Natural killer cell treated with Interleukin-12 subunit alpha and Interleukin-12 subunit beta and Interleukin-15 and Interleukin-18, amount 100 ng/mL, for 72 hours (primary cell): ENCODE measurements at regions not wholly inside any gene's neighbourhood (a gene's known extent, or its start where the extent isn't known, plus 50 kb on each side); places are given as distances from the start of the nearest gene placed in this dataset.
"Not testable (repeated sequence)": the region's sequence is repeated elsewhere in the genome, so short reads cannot be mapped to it uniquely, and the experiment has no call there.

Experiments used
- ATAC-seq, 2 donors: fragments of 150-1000 bp; cut with Tn5 transposase in 1 of 2; sonication (Bioruptor Pico), chemical (Tn5 transposase) in 1 of 2; 2 replicates each; pipeline ENCODE4 v1.10.0; 2021
- DNase-seq: peaks from one replicate; pipeline ENCODE4 v3.0.0; 2022; ENCODE audit warnings: low spot score
- H3K27ac Mint-ChIP-seq, 2 donors: 1 replicate in 1 of 2; 2 replicates in 1 of 2; pipeline ENCODE4 v1.8.0; 2022; ENCODE audit warnings: mixed read lengths in 2 of 2, mild to moderate bottlenecking in 1 of 2, moderate library complexity in 1 of 2
- H3K27me3 Mint-ChIP-seq, 2 donors: 1 replicate in 1 of 2; 2 replicates in 1 of 2; pipeline ENCODE4 v1.8.0; 2022; ENCODE audit warnings: mixed read lengths in 2 of 2
- H3K36me3 Mint-ChIP-seq: one replicate; pipeline ENCODE4 v1.8.0; 2022; ENCODE audit warnings: mixed read lengths
- H3K4me1 Mint-ChIP-seq, 2 donors: 1 replicate in 1 of 2; 2 replicates in 1 of 2; pipeline ENCODE4 v1.8.0; 2022; ENCODE audit warnings: low read depth in 2 of 2, mixed read lengths in 2 of 2, mild to moderate bottlenecking in 1 of 2
- H3K4me3 Mint-ChIP-seq: one replicate; pipeline ENCODE4 v1.8.0; 2022; ENCODE audit warnings: mixed read lengths
- H3K9me3 Mint-ChIP-seq: 2 replicates; pipeline ENCODE4 v1.8.0; 2022; ENCODE audit warnings: mixed read lengths

DNA sequence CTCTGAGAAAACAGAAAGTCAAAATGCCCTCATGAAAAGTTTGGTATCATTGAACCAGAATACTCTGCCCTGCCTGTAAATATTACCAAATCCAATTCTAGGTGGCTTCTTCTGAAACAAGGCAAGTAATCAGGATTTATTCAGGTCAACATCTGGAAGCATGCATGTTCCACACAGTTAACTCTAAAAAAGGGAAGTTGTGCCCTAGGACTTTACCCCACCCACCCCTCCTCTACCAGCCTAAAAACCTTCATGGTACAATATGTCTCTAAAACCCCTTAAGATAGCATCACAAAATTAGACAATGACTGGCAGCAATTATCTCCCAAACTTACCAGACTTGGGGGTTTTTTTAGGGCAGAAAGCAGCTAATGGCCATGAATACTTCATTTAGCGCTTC lies 414.8 kb upstream of the SLC30A5 start:
- DNase-seq (no peak), ATAC-seq (no peak)
- Mint-ChIP-seq H3K4me3 (no peak overlapping the region), H3K27ac (no peak overlapping the region), H3K9me3 (no peaks in the 10 kb centered on the region), H3K27me3 (peaks cover 0 to 14% of the 10 kb centered on the region in 2 donors), H3K36me3 (no peaks in the 10 kb centered on the region), H3K4me1 (no peaks in the 10 kb centered on the region)

DNA sequence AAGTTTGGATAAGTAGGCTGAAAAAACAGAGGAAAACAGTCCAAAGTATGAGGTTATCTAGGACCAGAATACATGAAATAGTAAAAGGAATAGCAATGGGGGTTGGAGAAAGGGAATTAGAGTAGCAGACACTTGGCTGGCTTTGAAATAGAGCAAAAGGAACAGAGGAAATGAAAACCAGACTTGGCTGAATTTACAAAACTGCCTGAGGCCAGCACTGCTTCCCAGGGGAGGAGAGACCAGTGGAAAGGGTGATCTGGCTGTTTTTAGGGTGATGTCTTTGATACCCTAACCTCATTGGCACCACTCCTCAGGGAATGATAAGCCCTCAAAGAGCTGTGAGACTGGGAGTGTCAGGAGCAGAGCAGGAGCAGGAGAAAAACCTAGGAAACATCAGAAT lies 413.4 kb upstream of the SLC30A5 start:
- H3K27ac Mint-ChIP-seq, result no peak overlapping the region
- ATAC-seq (no peak), DNase-seq (no peak)
- no peak overlapping the region for H3K4me3 Mint-ChIP-seq
- H3K9me3 Mint-ChIP-seq, result no peaks in the 10 kb centered on the region
- peaks cover 0 to 21% of the 10 kb centered on the region in 2 donors for H3K27me3 Mint-ChIP-seq
- H3K36me3 Mint-ChIP-seq, result no peaks in the 10 kb centered on the region
- H3K4me1 Mint-ChIP-seq, result no peaks in the 10 kb centered on the region

DNA sequence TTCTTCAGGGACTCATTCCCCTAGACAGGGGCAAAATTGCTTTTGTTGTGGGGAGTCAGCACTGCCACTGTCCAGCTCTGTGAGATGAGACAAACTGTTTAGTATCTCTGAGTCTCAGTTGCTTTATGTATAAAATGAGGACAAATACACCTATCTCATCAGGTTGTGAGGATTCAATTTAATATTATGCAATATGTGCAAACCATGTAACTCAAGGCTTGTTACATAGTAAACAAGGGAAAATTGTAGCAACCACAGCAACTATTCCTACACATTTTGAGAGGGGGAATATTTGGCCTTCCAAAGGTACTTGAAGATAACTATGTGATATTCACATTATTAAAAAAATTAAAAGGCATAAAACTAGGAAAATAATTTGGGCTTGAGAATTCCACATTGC lies 411.9 kb upstream of the SLC30A5 start:
- no peak for DNase-seq
- H3K4me3 Mint-ChIP-seq, result no peak overlapping the region
- no peak overlapping the region for H3K27ac Mint-ChIP-seq
- ATAC-seq, result no peak
- no peaks in the 10 kb centered on the region for H3K4me1 Mint-ChIP-seq
- H3K36me3 Mint-ChIP-seq, result no peaks in the 10 kb centered on the region
- H3K9me3 Mint-ChIP-seq, result no peaks in the 10 kb centered on the region
- H3K27me3 Mint-ChIP-seq, result peaks cover 0 to 22% of the 10 kb centered on the region in 2 donors

DNA sequence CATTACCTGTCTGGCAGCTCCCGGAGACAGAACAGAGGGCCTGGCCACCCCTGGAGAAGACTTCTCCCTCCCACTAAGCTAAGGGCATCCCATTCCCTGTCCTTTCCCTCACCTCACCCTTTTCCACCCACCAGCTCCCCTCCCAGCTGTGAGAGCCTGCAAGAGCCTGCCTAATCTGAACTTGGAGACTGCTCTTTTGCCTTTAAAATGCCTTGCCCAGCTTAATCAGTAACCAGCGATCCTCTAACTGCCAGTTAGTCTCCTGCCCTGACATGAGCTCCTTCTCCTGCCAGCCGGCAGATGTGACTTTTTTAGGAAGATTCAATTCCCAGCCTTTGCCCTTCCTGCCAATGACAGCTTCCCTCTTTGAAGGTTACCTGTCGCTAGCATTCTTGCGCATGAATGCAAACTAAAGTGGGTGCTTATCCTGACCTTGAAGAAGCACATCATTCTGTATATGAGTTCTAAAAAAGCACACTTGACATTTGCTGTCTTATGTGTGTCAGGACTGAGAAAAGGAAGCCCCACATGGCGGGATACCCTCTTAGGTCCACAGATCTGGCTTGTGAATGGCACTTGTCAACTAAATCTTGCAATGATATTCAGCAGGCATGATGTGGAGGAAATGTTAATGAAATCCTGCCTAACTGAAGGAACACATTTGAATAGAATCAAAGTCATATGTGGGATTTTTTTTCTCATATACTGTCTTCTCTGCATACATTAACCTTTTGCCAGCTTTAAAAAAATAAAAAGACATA lies 411.2 kb upstream of the SLC30A5 start:
- Mint-ChIP-seq H3K36me3 (no peaks in the 10 kb centered on the region), H3K9me3 (no peaks in the 10 kb centered on the region), H3K4me3 (no peak overlapping the region), H3K27ac (no peak overlapping the region), H3K4me1 (no peaks in the 10 kb centered on the region), H3K27me3 (peaks cover 0 to 25% of the 10 kb centered on the region in 2 donors)
- no peak for DNase-seq
- no peak for ATAC-seq

DNA sequence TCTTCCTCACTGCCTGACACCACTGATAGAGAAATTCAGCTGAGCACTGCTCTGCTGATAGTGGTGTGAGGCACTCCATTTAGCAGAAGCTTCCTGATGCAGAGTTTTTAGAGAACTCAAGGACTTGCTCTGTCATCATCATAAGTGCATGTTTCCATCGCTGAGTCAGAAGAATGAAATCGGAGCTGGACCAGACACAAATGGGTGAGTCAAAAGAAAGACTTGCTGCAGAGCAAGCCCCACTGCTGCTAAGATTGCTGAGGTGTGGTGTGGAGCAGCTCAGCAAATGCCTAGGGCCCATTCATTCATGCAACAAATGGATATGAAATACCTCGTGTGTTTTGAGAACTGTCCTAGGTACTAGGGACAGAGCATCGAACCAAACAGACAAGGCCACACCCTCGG lies 410.2 kb upstream of the SLC30A5 start:
- Mint-ChIP-seq H3K27ac (no peak overlapping the region), H3K4me1 (no peaks in the 10 kb centered on the region), H3K36me3 (no peaks in the 10 kb centered on the region), H3K27me3 (peaks cover 0 to 25% of the 10 kb centered on the region in 2 donors), H3K9me3 (no peaks in the 10 kb centered on the region), H3K4me3 (no peak overlapping the region)
- ATAC-seq, result no peak
- DNase-seq, result no peak

DNA sequence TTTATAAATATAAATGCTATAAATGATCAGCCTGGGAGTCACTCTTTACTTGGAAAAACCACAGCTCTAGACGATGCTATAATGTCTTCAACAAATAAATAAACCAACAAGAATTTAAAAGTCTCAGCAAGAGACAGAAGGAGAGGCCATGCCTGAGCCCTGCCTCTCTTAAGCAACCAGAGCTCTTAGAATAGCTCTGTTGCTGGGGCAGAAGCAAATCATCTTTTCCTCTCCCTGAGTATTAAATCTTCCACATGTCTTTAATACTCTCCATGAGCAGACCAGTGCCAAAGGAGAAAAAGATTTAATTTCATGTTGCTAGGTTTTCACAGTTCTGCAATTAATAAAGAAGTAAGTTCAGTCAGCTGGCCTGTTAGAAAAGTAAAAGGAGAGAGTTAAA lies 408.0 kb upstream of the SLC30A5 start:
- H3K27ac Mint-ChIP-seq, result no peak overlapping the region
- peaks cover 0 to 22% of the 10 kb centered on the region in 2 donors for H3K27me3 Mint-ChIP-seq
- no peak overlapping the region for H3K4me3 Mint-ChIP-seq
- no peak for ATAC-seq
- no peak for DNase-seq
- no peaks in the 10 kb centered on the region for H3K4me1 Mint-ChIP-seq
- no peaks in the 10 kb centered on the region for H3K9me3 Mint-ChIP-seq
- no peaks in the 10 kb centered on the region for H3K36me3 Mint-ChIP-seq

DNA sequence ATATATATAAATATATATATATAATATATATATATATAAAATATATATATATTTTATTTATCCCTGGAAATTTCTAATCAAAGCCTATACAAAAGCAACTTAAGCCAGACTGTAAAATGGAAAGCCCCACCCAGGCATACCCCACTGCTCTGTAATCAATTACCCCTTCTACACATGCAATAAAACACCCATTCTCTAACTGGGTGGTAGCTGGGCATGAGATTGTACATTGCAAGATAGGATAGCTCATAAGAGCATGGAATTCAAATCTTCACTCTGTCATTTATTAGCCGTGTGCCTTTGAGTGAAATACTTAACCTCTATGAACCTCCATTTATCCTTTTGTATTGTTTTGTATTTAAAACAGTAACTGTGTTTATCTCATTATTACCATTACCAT lies 405.3 kb upstream of the SLC30A5 start:
- no peak overlapping the region for H3K27ac Mint-ChIP-seq
- ATAC-seq (no peak), DNase-seq (no peak)
- no peaks in the 10 kb centered on the region for H3K4me1 Mint-ChIP-seq
- H3K36me3 Mint-ChIP-seq, result peaks cover 6% of the 10 kb centered on the region
- H3K4me3 Mint-ChIP-seq, result no peak overlapping the region
- H3K27me3 Mint-ChIP-seq, result peaks cover 0 to 20% of the 10 kb centered on the region in 2 donors
- peaks cover 4% of the 10 kb centered on the region for H3K9me3 Mint-ChIP-seq

DNA sequence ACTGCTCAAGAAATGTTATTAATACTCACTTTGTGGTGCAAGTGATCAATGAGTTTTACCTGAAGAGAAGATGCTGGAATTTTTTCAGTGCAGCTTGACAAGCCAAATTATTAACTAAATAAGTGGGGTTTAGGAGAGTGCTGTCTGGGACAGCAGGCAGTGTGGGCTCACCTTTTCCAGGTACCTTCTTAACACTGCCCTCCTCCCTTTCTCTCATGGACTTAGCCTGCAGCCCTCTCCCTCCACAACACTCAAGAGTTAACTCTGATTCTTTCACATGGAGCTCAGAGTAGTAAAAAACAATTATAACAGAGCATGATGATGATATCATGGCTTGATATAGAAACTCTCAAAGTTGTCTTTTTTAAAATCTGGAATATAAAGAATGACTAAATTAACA lies 404.8 kb upstream of the SLC30A5 start:
- Mint-ChIP-seq H3K27me3 (peaks cover 4 to 22% of the 10 kb centered on the region in 2 donors), H3K36me3 (peaks cover 6% of the 10 kb centered on the region), H3K4me1 (no peaks in the 10 kb centered on the region), H3K4me3 (no peak overlapping the region), H3K9me3 (peaks cover 4% of the 10 kb centered on the region), H3K27ac (no peak overlapping the region)
- DNase-seq, result no peak
- ATAC-seq, result no peak

DNA sequence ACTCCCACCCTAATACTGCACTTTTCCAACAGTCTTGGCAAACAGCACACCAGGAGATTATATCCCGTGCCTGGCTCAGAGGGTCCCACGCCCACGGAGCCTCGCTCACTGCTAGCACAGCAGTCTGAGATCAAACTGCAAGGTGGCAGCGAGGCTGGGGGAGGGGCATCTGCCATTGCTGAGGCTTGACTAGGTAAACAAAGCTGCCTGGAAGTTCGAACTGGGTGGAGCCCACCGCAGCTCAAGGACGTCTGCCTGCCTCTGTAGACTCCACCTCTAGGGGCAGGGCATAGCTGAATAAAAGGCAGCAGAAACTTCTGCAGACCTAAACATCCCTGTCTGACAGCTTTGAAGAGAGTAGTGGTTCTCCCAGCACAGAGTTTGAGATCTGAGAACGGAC lies 401.9 kb upstream of the SLC30A5 start:
- not testable (repeated sequence) for H3K36me3 Mint-ChIP-seq, H3K4me1 Mint-ChIP-seq, DNase-seq, H3K27ac Mint-ChIP-seq, H3K4me3 Mint-ChIP-seq, H3K9me3 Mint-ChIP-seq, ATAC-seq
- H3K27me3 Mint-ChIP-seq, result peaks cover 8 to 14% of the 10 kb centered on the region in 2 donors

DNA sequence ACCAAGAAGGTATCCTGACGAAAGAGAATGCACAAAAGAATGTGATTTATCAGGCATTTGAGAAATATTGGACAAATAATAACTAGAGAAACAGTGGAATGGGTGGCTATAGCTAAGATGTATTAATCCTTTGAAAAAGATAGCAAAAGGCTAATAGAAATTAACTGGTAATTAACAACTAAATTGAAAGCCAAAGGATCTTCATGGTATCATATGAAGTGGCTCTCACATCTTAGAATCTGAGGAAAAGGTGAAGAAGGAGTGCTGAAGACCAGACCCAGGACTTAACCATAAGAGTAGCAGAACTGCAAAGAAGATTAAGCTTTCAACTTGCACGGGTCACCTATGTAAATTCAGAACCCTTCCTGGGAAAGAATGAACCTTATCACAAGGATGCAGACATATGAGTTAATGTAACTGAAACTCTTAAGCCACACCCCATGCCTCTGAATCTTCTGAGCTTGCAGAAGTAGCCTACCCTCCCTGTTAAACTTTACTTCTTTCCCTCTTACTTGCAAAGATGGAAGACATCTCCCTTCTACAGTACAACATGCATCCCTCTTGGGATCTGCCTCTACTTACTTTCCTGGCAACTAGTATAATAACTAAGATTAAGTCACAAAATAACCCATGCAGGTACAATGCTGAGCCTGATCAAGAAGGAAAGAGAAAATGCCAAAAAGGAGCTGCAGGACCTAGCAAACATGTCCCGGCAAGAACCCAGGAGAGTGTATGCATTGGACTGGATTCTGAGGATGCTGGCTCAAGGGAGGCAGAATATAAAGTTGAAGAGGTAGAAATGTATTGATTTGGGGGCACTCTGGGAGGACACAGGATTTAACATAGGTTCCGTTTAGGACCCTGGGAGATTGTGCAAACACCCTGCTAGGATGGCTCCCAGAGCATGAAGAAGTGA lies 395.5 kb upstream of the SLC30A5 start:
- peak in 1 of 2 donors; percentile 40 for ATAC-seq
- peaks cover 5 to 8% of the 10 kb centered on the region in 2 donors for H3K27me3 Mint-ChIP-seq
- H3K4me3 Mint-ChIP-seq, result no peak overlapping the region
- H3K36me3 Mint-ChIP-seq, result no peaks in the 10 kb centered on the region
- no peaks in the 10 kb centered on the region for H3K9me3 Mint-ChIP-seq
- no peak overlapping the region for H3K27ac Mint-ChIP-seq
- no peaks in the 10 kb centered on the region for H3K4me1 Mint-ChIP-seq
- no peak for DNase-seq

DNA sequence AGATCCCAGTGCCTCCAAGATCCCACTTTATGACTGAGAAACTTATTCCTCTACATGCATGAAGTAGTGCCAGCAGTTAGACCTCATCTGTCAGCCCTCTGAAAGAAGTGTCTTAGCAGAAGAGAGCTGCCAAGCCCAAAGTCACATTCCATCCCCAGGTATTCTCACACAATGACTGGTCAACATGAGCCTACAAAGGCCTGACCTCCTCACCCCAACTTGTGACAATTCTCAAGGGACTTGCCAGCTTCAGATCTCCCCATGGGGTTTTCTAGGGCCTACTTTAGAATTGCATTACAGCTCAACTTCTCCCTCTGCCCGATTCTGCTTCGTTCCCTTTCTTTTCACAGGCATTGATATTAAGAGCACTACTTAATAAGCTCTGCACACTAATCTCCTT lies 393.8 kb upstream of the SLC30A5 start:
- Mint-ChIP-seq H3K4me1 (no peaks in the 10 kb centered on the region), H3K4me3 (no peak overlapping the region), H3K27ac (no peak overlapping the region), H3K9me3 (no peaks in the 10 kb centered on the region), H3K36me3 (no peaks in the 10 kb centered on the region), H3K27me3 (peaks cover 2 to 4% of the 10 kb centered on the region in 2 donors)
- DNase-seq, result no peak
- no peak for ATAC-seq

DNA sequence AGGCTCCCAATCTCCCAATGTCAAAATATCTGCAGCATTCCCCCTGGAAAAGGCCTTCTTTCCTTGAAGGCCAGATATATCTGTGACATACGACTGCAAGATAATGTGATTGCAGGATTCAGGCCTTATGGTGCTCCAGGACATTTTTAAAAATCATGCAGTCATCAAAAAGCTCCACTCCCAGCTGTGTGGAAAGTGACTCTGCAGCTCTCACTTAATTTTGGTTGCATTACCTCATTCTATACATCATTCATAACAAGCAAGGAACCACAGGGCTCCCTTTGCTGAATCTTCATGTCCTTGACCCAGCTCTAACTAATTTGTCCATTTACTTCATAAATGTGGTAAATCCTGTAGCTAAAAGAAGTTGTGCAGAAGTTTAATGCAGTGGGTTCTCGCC lies 386.2 kb upstream of the SLC30A5 start:
- H3K4me3 Mint-ChIP-seq, result no peak overlapping the region

DNA sequence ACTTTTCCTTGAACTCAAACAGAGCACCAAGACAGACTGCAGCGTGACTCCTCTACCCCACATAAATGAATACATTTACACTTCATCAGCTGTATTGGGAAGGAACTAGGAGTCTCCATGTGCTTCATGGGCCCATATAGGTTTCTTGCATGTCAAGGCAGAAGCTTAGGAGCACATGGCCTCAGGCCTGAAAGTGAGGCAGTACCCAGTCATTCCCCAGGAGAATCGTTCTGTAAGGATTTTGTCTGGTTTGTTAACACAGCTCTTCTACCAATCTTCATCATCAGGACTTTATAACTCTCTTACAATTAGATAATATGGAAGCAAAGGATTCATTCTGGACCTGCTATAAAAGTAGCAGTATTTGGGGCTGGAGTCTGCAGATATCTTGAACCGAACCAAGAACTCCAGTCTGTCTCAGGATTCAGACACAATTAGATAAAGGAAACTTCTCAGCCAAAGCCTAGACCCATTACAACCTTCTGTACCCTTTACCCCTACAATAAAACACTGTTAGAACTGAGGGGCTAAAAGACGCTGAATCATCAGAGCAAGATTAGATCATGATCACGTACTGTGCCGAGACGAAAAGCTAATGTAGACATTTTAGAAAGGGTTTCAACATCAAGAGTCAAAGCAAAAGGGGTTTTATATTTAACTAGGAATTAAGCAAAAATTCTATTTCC lies 385.5 kb upstream of the SLC30A5 start:
- Mint-ChIP-seq H3K27ac (no peak overlapping the region), H3K4me3 (no peak overlapping the region), H3K4me1 (peaks cover 21 to 23% of the 10 kb centered on the region in 2 donors), H3K27me3 (peaks cover 5 to 15% of the 10 kb centered on the region in 2 donors), H3K36me3 (no peaks in the 10 kb centered on the region), H3K9me3 (no peaks in the 10 kb centered on the region)
- no peak for ATAC-seq
- no peak for DNase-seq

More for the DNA sequence above, 386.2 kb upstream of the SLC30A5 start:
- Mint-ChIP-seq H3K4me1 (peaks cover 18 to 19% of the 10 kb centered on the region in 2 donors), H3K27me3 (peaks cover 5 to 15% of the 10 kb centered on the region in 2 donors), H3K27ac (no peak overlapping the region), H3K9me3 (no peaks in the 10 kb centered on the region), H3K36me3 (no peaks in the 10 kb centered on the region)
- ATAC-seq (no peak), DNase-seq (no peak)

DNA sequence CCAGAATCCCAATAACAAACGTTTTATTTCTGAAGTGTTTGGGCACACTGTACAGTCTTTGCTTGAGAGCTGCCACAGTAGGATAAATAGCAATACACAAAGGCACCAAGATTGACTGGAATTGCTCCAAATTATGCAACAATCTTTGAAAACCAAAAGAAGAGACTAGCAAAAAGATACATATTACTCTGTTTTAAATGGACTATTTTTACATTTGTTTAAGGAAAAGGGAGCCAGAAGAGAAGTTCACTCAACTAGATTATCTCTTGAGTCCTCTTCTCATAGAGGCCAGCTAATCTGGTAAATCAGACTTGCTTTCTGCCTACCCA lies 385.0 kb upstream of the SLC30A5 start:
- Mint-ChIP-seq H3K27ac (no peak overlapping the region), H3K4me1 (peaks cover 21 to 23% of the 10 kb centered on the region in 2 donors), H3K4me3 (no peak overlapping the region), H3K9me3 (no peaks in the 10 kb centered on the region), H3K27me3 (peaks cover 5 to 15% of the 10 kb centered on the region in 2 donors), H3K36me3 (no peaks in the 10 kb centered on the region)
- no peak for ATAC-seq
- no peak for DNase-seq
